C4-2B (cell line): ENCODE measurements at regions not wholly inside any gene's neighbourhood (a gene's known extent, or its start where the extent isn't known, plus 50 kb on each side); places are given as distances from the start of the nearest gene placed in this dataset.

Experiments
- CTCF ChIP-seq: fragments of 450-650 bp; conservative IDR thresholded peaks from 2 replicates; pipeline ENCODE4 v1.5.1; 2017; ENCODE audit warnings: mild to moderate bottlenecking
- ZFX ChIP-seq: fragments of 450-650 bp; IDR thresholded peaks from 2 replicates; pipeline ENCODE4 v1.6.1; 2017

GRCh38 chr14:31927348-31927832, 149.7 kb upstream of the ARHGAP5 start:
- no peak for TF ChIP-seq CTCF
- no peak for TF ChIP-seq ZFX
